ENCODE measurements at regions not wholly inside any gene's neighbourhood (a gene's known extent, or its start where the extent isn't known, plus 50 kb on each side); places are given as distances from the start of the nearest gene placed in this dataset.

DNA sequence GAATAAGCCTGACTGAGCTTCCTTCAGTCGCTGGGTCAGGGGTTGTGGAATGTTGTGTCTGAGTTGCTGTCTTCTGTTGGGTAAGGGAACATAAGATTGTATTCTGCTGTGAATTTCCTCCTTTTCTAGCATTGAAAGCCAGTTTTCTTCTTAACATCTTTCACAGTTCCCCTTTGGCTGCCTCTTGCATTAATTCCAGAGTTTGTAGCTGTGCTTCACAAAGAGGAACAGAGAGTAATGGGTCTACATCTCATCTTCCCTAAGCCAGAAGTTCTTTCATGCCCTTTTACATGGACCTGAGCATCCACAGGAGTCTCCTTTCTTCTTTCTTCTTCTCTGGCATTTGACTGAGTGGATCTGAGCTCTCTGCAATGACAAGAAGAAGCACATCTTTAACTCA is 686.8 kb downstream of the KCTD16 start:
- H3K79me2 ChIP-seq (ENCODE audit: control insufficient read depth, insufficient read depth, low read length) = no peaks in the 10 kb centered on the region
- no peaks in the 10 kb centered on the region for H4K20me1 ChIP-seq (ENCODE audit: control insufficient read depth, extremely low read depth, insufficient read depth, low read length)
- FAIRE-seq = no peak
- H3K4me1 ChIP-seq (ENCODE audit: control insufficient read depth, extremely low read depth, insufficient read depth, low read length) = no peaks in the 10 kb centered on the region
- H3K27ac ChIP-seq (ENCODE audit: control insufficient read depth, insufficient read depth, low read length) = no peak overlapping the region
- H3K9ac ChIP-seq (ENCODE audit: control insufficient read depth, extremely low read depth, insufficient read depth, low read length) = no peak overlapping the region
- no peak overlapping the region for H3K4me3 ChIP-seq (ENCODE audit: control insufficient read depth in 2 of 3, extremely low read depth in 1 of 3, insufficient read depth in 2 of 3, low read depth in 1 of 3, low read length in 3 of 3)
- no peak for TF ChIP-seq EZH2 (IDR thresholded peaks at IDR 0.05; ENCODE audit: low read length)
- TF ChIP-seq, protein P1, sequence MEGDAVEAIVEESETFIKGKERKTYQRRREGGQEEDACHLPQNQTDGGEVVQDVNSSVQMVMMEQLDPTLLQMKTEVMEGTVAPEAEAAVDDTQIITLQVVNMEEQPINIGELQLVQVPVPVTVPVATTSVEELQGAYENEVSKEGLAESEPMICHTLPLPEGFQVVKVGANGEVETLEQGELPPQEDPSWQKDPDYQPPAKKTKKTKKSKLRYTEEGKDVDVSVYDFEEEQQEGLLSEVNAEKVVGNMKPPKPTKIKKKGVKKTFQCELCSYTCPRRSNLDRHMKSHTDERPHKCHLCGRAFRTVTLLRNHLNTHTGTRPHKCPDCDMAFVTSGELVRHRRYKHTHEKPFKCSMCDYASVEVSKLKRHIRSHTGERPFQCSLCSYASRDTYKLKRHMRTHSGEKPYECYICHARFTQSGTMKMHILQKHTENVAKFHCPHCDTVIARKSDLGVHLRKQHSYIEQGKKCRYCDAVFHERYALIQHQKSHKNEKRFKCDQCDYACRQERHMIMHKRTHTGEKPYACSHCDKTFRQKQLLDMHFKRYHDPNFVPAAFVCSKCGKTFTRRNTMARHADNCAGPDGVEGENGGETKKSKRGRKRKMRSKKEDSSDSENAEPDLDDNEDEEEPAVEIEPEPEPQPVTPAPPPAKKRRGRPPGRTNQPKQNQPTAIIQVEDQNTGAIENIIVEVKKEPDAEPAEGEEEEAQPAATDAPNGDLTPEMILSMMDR (optimal IDR thresholded peaks at IDR 0.05 in 1 of 3, IDR thresholded peaks at IDR 0.05 in 1 of 3, conservative IDR thresholded peaks at IDR 0.05 in 1 of 3; ENCODE audit: extremely low read depth in 1 of 3, insufficient read depth in 2 of 3, low read length in 3 of 3) = no peak
- no peaks in the 10 kb centered on the region for H3K9me3 ChIP-seq (ENCODE audit: control insufficient read depth, low read depth, low read length)
- no peak for DNase-seq (ENCODE audit: low read depth, low spot score)
- no peak overlapping the region for H2AFZ ChIP-seq (ENCODE audit: control insufficient read depth, low read length)
- dilution Hi-C loops (cut with MboI; ENCODE audit: extremely low pct_ligation_motif_present, low sequenced_read_pairs) = no loop called here
- H3K9me1 ChIP-seq (ENCODE audit: control insufficient read depth, extremely low read depth, insufficient read depth, low read length) = no peaks in the 10 kb centered on the region
- no peaks in the 10 kb centered on the region for H3K27me3 ChIP-seq (ENCODE audit: control insufficient read depth, extremely low read depth, insufficient read depth, low read length)
- H3K36me3 ChIP-seq (ENCODE audit: control insufficient read depth in 2 of 2, extremely low read depth in 1 of 2, insufficient read depth in 2 of 2, low read length in 2 of 2) = no peaks in the 10 kb centered on the region
- H3K4me2 ChIP-seq (ENCODE audit: control insufficient read depth, extremely low read depth, insufficient read depth, low read depth, low read length) = no peak overlapping the region

DNA sequence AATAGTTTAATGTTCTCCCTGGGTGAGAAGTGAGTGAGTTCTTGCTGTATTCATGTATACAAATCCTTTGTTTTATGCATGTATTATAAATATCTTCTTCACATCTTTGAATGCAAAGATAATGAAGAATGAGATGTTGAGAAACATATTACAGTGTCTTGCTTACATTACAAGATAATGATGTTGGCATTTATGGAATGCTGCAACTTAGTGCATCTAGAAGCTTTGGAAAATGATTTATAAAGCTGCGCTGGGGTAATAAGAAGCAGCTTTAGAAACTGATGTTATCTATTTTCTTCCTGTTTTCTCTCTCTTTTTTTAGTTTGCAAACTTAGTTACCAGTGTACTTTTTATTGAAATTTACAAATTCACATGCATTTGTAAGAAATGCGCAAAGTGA is 673.4 kb downstream of the KCTD16 start:
- Histone ChIP-seq H3K4me1 (ENCODE audit: control insufficient read depth, extremely low read depth, insufficient read depth, low read length) (no peaks in the 10 kb centered on the region), H3K4me3 (ENCODE audit: control insufficient read depth in 2 of 3, extremely low read depth in 1 of 3, insufficient read depth in 2 of 3, low read depth in 1 of 3, low read length in 3 of 3) (no peak overlapping the region), H4K20me1 (ENCODE audit: control insufficient read depth, extremely low read depth, insufficient read depth, low read length) (no peaks in the 10 kb centered on the region), H3K4me2 (ENCODE audit: control insufficient read depth, extremely low read depth, insufficient read depth, low read depth, low read length) (no peak overlapping the region), H3K79me2 (ENCODE audit: control insufficient read depth, insufficient read depth, low read length) (no peaks in the 10 kb centered on the region), H2AFZ (ENCODE audit: control insufficient read depth, low read length) (no peak overlapping the region), H3K9me1 (ENCODE audit: control insufficient read depth, extremely low read depth, insufficient read depth, low read length) (no peaks in the 10 kb centered on the region), H3K9me3 (ENCODE audit: control insufficient read depth, low read depth, low read length) (no peaks in the 10 kb centered on the region), H3K9ac (ENCODE audit: control insufficient read depth, extremely low read depth, insufficient read depth, low read length) (no peak overlapping the region), H3K27me3 (ENCODE audit: control insufficient read depth, extremely low read depth, insufficient read depth, low read length) (no peaks in the 10 kb centered on the region), H3K36me3 (ENCODE audit: control insufficient read depth in 2 of 2, extremely low read depth in 1 of 2, insufficient read depth in 2 of 2, low read length in 2 of 2) (no peaks in the 10 kb centered on the region), H3K27ac (ENCODE audit: control insufficient read depth, insufficient read depth, low read length) (no peak overlapping the region)
- TF ChIP-seq, protein P1 (optimal IDR thresholded peaks at IDR 0.05 in 1 of 3, IDR thresholded peaks at IDR 0.05 in 1 of 3, conservative IDR thresholded peaks at IDR 0.05 in 1 of 3; ENCODE audit: extremely low read depth in 1 of 3, insufficient read depth in 2 of 3, low read length in 3 of 3) = no peak
- no peak for TF ChIP-seq EZH2 (IDR thresholded peaks at IDR 0.05; ENCODE audit: low read length)
- FAIRE-seq (no peak), DNase-seq (ENCODE audit: low read depth, low spot score) (no peak)
- dilution Hi-C loops (cut with MboI; ENCODE audit: extremely low pct_ligation_motif_present, low sequenced_read_pairs) = no loop called here

Measured in keratinocyte (primary cell).